NCI-H82 treated with DMSO at 0.1 percent for 48 hours (cell line): ENCODE measurements at regions not wholly inside any gene's neighbourhood (a gene's known extent, or its start where the extent isn't known, plus 50 kb on each side); places are given as distances from the start of the nearest gene placed in this dataset.

Experiments used
- DNase-seq: peaks from one replicate; lab custom pipeline; 2025; ENCODE audit not compliant: unreplicated experiment; lab: John Stamatoyannopoulos, UW

DNA sequence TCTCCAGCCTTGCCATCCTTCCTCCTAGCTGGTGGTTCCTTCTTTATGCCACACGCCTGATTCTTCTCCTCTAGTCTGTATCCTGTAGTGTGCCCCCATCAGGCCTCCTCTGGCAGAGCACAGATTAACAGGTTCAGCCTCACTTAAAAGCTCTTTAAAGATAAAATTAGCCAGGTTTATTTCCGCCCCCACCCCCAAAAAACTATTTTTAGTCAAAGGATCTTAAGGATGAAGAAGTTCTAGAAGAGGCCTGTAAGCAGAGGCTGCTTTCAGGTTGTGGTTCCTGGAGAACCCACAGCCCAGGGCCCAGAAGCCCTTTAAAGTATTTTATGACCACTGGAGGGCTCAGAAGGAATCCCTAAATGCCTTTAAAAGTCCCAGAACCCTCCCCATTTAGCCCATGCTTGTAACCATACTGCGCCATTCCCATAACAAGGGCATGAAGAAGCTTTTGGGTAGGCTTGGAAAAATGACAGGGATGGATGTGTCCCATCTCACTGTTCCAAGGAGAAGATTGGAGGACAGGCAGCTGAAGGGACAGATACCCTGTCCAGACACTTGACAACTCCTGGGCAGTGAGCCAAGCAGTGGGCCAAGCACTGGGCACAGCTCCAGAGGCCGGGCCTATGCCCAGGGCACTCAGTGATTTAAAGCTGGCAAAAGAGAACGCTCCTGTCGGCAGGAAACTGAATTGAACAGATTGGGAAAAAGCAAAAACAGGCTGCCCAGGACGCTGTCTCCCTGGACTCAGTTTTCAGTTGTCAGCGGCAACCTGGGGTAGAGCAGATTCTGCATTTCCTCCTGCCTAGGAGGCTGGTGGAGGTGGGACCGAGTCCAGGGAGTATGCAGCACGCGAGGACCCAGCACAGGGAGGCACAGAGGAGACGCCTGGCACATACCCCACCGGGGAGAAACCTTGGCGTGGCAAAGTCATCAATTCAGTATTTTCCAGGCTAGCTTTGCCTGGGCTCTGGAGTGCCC lies 106.3 kb upstream of the SSBP2 start:
- peak; percentile 23 for DNase-seq

- DNase-seq: no peak
Observed at GRCh38 chr5:81855591-81855990, 104.7 kb upstream of the SSBP2 start.

GRCh38 chr5:81854915-81855314 lies 104.0 kb upstream of the SSBP2 start:
- DNase-seq: no peak

- no peak for DNase-seq
Observed at GRCh38 chr5:81854485-81854884, 103.6 kb upstream of the SSBP2 start.

DNA sequence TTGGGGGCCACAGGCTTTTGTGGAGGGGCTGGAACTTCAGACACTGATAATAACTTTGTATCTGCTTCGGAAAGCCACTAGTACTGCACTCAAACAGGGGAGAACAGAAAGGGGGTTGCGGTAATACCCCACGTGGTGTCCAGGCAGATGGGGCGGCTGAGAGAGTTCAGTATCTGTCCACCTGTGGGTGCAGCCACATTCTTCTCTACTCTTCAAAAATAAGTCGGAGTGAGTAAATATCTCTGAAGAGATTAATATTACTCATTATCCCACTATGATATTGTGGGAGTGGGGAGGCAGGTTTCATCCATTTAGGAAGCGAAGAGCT lies 102.1 kb upstream of the SSBP2 start:
- no peak for DNase-seq

DNA sequence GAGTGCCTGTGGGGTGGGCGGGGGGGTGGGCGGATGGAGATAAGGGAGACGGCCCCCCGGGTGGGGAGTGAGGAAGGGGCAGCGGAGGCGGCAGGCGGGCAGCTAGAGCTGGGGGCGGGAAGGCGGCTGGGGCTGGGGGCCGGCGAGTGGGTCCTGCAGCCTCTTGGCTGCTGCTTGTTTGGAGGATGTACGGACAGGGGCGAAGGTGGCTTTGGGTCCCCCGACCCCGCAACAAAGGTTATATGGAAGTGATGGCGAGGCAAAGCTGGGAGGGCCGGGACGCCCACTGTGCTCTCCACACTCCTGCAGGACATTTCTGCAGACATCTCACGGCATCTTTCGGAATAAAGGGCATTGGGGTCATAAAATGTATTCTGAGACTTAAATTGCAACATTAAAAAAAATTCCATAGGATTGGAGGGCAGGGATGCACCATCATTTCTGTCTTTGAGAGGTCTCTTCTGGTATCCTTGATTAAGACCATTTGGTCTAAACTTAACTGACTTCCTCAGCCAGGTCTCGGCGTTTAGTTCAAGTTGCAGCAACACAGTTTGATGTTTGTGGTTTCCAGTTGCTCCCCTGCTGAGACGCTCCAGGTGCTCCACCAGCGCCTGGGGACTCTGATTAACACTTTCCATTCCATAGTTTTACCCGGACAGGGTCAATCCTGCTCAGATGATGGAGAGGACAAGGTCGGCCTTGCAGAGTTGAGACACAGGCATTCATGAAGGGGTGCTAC lies 101.6 kb upstream of the SSBP2 start:
- no peak for DNase-seq

DNA sequence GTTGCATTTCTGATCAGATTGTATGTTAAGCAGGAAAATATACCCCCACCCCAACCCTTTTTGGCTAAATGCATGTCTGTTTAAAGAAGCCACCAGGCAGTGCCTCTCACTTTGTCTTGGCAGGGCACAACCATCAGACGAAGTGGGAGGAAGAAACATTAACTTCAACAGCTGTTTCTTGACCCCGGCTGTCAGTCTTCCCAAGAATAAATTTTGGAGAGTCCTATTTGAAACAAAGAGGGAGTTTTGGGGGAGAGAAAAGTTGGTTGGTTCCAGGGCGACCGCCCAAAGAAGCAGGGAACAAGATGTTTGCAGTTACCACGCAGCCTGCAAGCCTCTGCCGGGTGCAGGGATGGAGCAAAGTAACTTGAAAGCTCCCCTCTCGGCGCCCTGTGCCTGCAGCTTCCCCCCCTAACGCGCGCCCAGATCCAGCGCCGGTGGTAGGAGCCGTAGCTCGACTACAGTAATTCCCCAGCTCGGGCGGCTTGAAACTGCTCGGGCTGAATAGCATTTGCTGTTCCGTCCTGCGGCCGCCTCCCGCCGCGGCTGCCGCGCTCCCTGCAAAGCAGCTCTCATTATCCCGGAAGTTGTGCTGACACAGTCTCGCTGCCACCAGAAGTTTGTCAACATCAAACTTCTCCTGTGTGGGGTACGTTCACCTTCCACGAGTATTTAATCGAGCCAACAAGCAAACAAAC lies 100.7 kb upstream of the SSBP2 start:
- DNase-seq: peak; percentile 63

DNA sequence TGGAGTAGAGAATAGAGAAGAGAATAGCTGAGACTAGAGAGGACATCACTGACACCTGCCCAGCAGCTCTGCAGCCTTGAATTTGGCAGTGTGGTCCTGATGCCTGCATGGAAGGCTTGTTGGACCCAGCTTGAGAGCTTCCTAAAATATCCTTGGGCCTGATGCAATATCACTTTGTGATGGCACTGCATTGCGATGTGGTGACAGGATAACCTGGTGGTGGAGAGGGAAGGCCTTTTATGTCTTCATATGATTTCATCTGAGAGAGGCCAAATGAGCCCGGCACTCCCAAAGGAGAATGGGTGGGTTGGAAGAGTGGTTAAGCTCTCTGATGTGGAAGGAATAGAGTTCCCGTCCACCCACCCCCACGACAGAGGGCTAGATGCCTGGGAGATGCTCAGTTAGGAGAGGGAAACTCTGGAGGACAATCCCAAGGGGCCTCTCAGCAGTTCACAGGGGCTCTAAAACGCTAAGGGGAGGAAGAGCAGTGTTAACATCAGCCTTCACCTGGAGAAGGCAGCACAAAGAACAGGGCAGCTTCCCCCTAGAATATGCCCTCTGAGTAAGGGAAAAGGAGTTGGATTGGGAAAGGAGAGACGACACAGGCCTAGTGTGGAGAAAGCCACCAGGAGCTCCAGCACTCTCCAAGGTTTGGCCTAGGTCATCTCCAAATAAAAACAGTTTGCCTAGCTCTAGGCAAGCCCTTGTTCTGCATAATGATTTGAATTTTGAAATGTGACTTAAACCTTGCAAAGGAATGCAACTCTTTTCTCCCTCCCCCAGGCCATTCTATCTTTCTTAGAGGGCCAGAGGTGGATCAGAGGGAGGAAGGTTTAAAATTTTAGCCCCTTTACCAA lies 99.8 kb upstream of the SSBP2 start:
- DNase-seq: no peak

- DNase-seq: no peak
Observed at GRCh38 chr5:81849770-81850367, 99.0 kb upstream of the SSBP2 start.

- no peak for DNase-seq
Observed at GRCh38 chr5:81848362-81848880, 97.5 kb upstream of the SSBP2 start.

- DNase-seq: no peak
Observed at GRCh38 chr5:81846301-81846700, 95.4 kb upstream of the SSBP2 start.

DNA sequence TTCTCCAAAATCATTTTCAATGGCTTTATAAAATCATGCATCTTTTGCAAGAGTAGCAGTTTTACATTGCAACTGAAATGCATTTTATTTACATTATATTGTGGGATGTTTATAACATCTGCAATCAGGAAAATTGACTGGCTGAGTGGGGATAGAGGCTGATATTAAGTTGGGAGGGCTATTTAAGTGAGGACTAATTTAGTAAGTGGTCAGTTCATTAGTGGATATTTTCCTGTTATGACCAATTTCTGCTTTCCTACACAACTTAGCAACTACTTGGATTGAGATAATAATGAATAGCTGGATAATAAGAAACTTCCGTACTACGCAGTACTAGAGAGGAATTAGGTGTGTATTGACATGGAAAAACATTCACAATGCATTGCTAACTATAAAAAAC lies 92.9 kb upstream of the SSBP2 start:
- no peak for DNase-seq

- peak; percentile 11 for DNase-seq
Observed at GRCh38 chr5:81842795-81843398, 92.0 kb upstream of the SSBP2 start.

DNA sequence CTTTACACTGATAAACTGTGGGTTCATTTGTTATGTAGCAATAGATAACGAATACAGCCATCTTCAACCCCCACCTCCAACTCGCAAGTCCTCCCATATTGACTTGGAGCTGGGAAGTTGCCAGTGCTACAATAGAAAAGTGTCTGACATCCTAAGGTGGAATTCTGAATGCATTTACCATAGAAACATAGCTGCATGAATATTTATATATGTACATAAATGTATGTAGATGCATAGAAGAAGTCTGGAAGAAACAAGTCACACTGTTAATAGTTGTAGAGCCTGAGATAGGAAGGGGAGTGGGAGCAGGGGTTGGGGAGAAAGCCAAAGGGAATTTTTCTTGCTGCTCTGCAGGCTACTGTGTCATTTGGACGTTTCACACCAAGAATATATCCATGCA lies 88.1 kb upstream of the SSBP2 start:
- no peak for DNase-seq

DNA sequence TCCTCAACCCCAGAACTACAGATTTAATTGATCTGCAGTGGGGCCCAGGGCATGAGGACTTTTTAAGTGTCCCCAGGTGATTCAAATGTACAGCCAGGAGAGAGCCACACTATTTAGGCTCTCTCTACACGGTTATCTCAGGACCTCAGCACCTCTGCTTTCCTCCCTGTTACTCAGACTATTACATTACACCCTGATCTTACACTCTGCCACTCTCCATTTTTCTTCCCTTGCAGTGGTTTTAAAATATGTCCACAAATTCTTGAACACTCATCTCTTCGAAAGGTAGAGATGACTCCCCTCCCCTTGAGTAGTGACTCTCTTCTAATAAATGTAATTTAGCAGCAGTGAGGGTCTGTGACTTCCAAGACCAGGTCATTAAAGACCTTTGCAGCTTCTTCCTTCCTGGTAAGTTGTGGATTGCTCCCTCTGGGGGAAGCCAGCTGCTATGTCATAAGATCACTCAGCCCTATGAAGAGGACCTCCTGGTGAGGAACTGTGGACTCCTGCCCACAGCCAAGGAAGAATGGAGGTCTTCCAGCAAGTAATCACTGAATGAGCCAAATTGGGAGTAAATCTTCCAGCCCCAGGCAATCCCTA lies 87.5 kb upstream of the SSBP2 start:
- no peak for DNase-seq

- DNase-seq: no peak
Observed at GRCh38 chr5:81837667-81838306, 86.9 kb upstream of the SSBP2 start.

GRCh38 chr5:81835814-81836367 lies 85.0 kb upstream of the SSBP2 start:
- no peak for DNase-seq

GRCh38 chr5:81834021-81834660 lies 83.2 kb upstream of the SSBP2 start:
- no peak for DNase-seq
